ENCODE measurements at regions not wholly inside any gene's neighbourhood (a gene's known extent, or its start where the extent isn't known, plus 50 kb on each side); places are given as distances from the start of the nearest gene placed in this dataset.

- no peak overlapping the region for H3K27ac ChIP-seq
- no peak overlapping the region for H3K4me3 ChIP-seq
- no peaks in the 10 kb centered on the region for H3K9me3 ChIP-seq
- no peaks in the 10 kb centered on the region for H3K27me3 ChIP-seq
- TF ChIP-seq POLR2A (IDR thresholded peaks at IDR 0.05) = no peak
- no peak for TF ChIP-seq CTCF (IDR thresholded peaks at IDR 0.05)
- TF ChIP-seq EP300 (IDR thresholded peaks at IDR 0.05) = no peak
- no peaks in the 10 kb centered on the region for H3K4me1 ChIP-seq
- DNase-seq (ENCODE audit: low spot score in 2 of 2) = no peak
- no peaks in the 10 kb centered on the region for H3K36me3 ChIP-seq
Observed at GRCh38 chr6:103554911-103555310, 1304.8 kb downstream of the HACE1 start.

- H3K4me1 ChIP-seq = no peaks in the 10 kb centered on the region
- WGBS, 2 donors = 85% methylated on average over 1 of the region's 1 CpG
Observed at GRCh38 chr6:103538381-103538780, 1321.3 kb downstream of the HACE1 start.

GRCh38 chr6:103534814-103535213 is 1324.9 kb downstream of the HACE1 start:
- H3K4me1 ChIP-seq = no peaks in the 10 kb centered on the region
- no peak overlapping the region for H3K4me3 ChIP-seq
- no peaks in the 10 kb centered on the region for H3K9me3 ChIP-seq
- WGBS, 2 donors = 80 to 90% methylated on average over 2 of the region's 2 CpGs
- DNase-seq (ENCODE audit: low spot score in 2 of 2) = no peak
- no peaks in the 10 kb centered on the region for H3K36me3 ChIP-seq
- TF ChIP-seq EP300 (IDR thresholded peaks at IDR 0.05) (no peak), CTCF (IDR thresholded peaks at IDR 0.05) (no peak), POLR2A (IDR thresholded peaks at IDR 0.05) (no peak)
- no peaks in the 10 kb centered on the region for H3K27me3 ChIP-seq
- H3K27ac ChIP-seq = no peak overlapping the region

More at GRCh38 chr6:103538381-103538780, 1321.3 kb downstream of the HACE1 start:
- Histone ChIP-seq H3K27me3 (no peaks in the 10 kb centered on the region), H3K9me3 (no peaks in the 10 kb centered on the region), H3K27ac (no peak overlapping the region), H3K36me3 (no peaks in the 10 kb centered on the region), H3K4me3 (no peak overlapping the region)
- DNase-seq (ENCODE audit: low spot score in 2 of 2) = no peak
- TF ChIP-seq EP300 (IDR thresholded peaks at IDR 0.05) (no peak), CTCF (IDR thresholded peaks at IDR 0.05) (no peak), POLR2A (IDR thresholded peaks at IDR 0.05) (no peak)

- no peak for DNase-seq (ENCODE audit: low spot score in 2 of 2)
- no peak for TF ChIP-seq EP300 (IDR thresholded peaks at IDR 0.05)
- no peak for TF ChIP-seq CTCF (IDR thresholded peaks at IDR 0.05)
- no peak for TF ChIP-seq POLR2A (IDR thresholded peaks at IDR 0.05)
- Histone ChIP-seq H3K27me3 (no peaks in the 10 kb centered on the region), H3K27ac (no peak overlapping the region), H3K36me3 (no peaks in the 10 kb centered on the region), H3K9me3 (no peaks in the 10 kb centered on the region), H3K4me3 (no peak overlapping the region), H3K4me1 (no peaks in the 10 kb centered on the region)
- 76 to 83% methylated on average over 1 of the region's 1 CpG for WGBS, 2 donors
Observed at GRCh38 chr6:103534095-103534494, 1325.6 kb downstream of the HACE1 start.

GRCh38 chr6:103522045-103522444 is 1337.7 kb downstream of the HACE1 start:
- H3K9me3 ChIP-seq = peaks cover 0 to 9% (median 0%) of the 10 kb centered on the region in 4 donors
- 84 to 94% methylated on average over 8 of the region's 8 CpGs for WGBS, 2 donors
- H3K36me3 ChIP-seq = no peaks in the 10 kb centered on the region
- H3K4me3 ChIP-seq = no peak overlapping the region
- TF ChIP-seq POLR2A (IDR thresholded peaks at IDR 0.05) = no peak
- TF ChIP-seq CTCF (IDR thresholded peaks at IDR 0.05) = no peak
- TF ChIP-seq EP300 (IDR thresholded peaks at IDR 0.05) = no peak
- no peak overlapping the region for H3K27ac ChIP-seq
- H3K27me3 ChIP-seq = no peaks in the 10 kb centered on the region
- DNase-seq (ENCODE audit: low spot score in 2 of 2) = no peak
- H3K4me1 ChIP-seq = no peaks in the 10 kb centered on the region

All from tibial nerve (tissue), 4 donors.